ENCODE measurements at regions not wholly inside any gene's neighbourhood (a gene's known extent, or its start where the extent isn't known, plus 50 kb on each side); places are given as distances from the start of the nearest gene placed in this dataset.

- Histone ChIP-seq H3K9me3 (no peaks in the 10 kb centered on the region), H3K36me3 (ENCODE audit: insufficient read depth in 1 of 2, low read depth in 1 of 2) (no peaks in the 10 kb centered on the region), H3K27me3 (ENCODE audit: insufficient read depth in 3 of 3, low read length in 2 of 3) (no peaks in the 10 kb centered on the region), H3K27ac (no peak overlapping the region), H3K4me3 (no peak overlapping the region), H3K4me1 (no peaks in the 10 kb centered on the region)
- 66 to 76% (median 73%) methylated on average over 1 of the region's 1 CpG for WGBS, 3 donors
- ATAC-seq (no peak), DNase-seq (no peak)
- TF ChIP-seq, protein P1, sequence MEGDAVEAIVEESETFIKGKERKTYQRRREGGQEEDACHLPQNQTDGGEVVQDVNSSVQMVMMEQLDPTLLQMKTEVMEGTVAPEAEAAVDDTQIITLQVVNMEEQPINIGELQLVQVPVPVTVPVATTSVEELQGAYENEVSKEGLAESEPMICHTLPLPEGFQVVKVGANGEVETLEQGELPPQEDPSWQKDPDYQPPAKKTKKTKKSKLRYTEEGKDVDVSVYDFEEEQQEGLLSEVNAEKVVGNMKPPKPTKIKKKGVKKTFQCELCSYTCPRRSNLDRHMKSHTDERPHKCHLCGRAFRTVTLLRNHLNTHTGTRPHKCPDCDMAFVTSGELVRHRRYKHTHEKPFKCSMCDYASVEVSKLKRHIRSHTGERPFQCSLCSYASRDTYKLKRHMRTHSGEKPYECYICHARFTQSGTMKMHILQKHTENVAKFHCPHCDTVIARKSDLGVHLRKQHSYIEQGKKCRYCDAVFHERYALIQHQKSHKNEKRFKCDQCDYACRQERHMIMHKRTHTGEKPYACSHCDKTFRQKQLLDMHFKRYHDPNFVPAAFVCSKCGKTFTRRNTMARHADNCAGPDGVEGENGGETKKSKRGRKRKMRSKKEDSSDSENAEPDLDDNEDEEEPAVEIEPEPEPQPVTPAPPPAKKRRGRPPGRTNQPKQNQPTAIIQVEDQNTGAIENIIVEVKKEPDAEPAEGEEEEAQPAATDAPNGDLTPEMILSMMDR (IDR thresholded peaks at IDR 0.05) = no peak
- intact Hi-C loops (cut with DNase I) = loop anchor here in 1 of 2 donors (5.0 kb wide), 1 partner anchor 642 kb away; no protein-coding TSS in a partner anchor
Measured at GRCh38 chr4:43680421-43680820, 768.2 kb downstream of the KCTD8 start.

- H3K9me3 ChIP-seq = no peaks in the 10 kb centered on the region
- DNase-seq (no peak), ATAC-seq (no peak)
- no peak overlapping the region for H3K4me3 ChIP-seq
- TF ChIP-seq, protein P1 (IDR thresholded peaks at IDR 0.05) = no peak
- H3K27me3 ChIP-seq (ENCODE audit: insufficient read depth in 3 of 3, low read length in 2 of 3) = no peaks in the 10 kb centered on the region
- H3K27ac ChIP-seq = no peak overlapping the region
- intact Hi-C loops (cut with DNase I) = loop anchor here in 1 of 2 donors (5.0 kb wide), 1 partner anchor 640 kb away; no protein-coding TSS in a partner anchor
- H3K36me3 ChIP-seq (ENCODE audit: insufficient read depth in 1 of 2, low read depth in 1 of 2) = no peaks in the 10 kb centered on the region
- 65 to 68% (median 66%) methylated on average over 3 of the region's 3 CpGs for WGBS, 3 donors
- H3K4me1 ChIP-seq = no peaks in the 10 kb centered on the region
Measured at GRCh38 chr4:43682551-43682950, 766.1 kb downstream of the KCTD8 start.

DNA sequence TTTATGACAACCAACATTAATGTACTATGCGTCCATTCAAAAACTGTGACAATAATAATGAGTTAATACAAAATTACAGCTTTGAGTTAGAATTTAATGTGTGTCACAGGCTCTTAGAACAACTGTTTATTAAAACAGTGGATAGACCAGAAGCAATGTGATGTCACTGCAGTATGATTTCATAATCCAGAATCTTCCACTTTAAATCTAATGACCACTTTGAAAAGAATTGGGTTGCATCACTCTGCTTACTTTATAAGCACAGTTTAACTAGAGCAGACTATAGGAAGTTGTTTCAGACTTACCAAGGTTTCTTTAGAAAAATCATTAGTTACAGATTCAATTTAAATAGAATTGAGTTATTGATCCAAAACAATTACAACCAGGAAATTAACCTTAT, 758.5 kb downstream of the KCTD8 start:
- Histone ChIP-seq H3K4me1 (no peaks in the 10 kb centered on the region), H3K27ac (no peak overlapping the region), H3K4me3 (no peak overlapping the region), H3K9me3 (peaks cover 3% of the 10 kb centered on the region), H3K27me3 (ENCODE audit: insufficient read depth in 3 of 3, low read length in 2 of 3) (no peaks in the 10 kb centered on the region), H3K36me3 (ENCODE audit: insufficient read depth in 1 of 2, low read depth in 1 of 2) (no peaks in the 10 kb centered on the region)
- TF ChIP-seq, protein P1 (IDR thresholded peaks at IDR 0.05) = no peak
- intact Hi-C loops (cut with DNase I) = no loop called here
- ATAC-seq = no peak
- no peak for DNase-seq
- 90 to 98% (median 92%) methylated on average over 1 of the region's 1 CpG for WGBS, 3 donors

DNA sequence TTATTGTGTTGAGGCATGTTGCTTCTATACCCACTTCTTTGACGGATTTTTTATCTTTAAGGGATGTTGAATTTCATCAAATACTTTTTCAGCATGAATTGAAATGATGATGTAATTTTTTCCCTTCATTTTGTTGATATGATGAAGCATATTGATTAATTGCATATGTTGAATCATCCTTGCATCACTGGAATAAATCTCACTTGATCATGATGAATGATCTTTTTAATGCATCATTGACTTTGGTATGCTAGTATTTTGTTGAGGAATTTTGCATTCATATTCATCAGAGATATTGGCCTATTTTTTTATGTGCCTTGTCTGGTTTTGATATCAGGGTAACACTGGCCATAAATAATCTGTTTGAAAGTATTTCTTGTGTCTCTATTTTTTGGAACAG, 754.7 kb downstream of the KCTD8 start:
- peaks cover 2% of the 10 kb centered on the region for H3K9me3 ChIP-seq
- H3K27me3 ChIP-seq (ENCODE audit: insufficient read depth in 3 of 3, low read length in 2 of 3) = no peaks in the 10 kb centered on the region
- intact Hi-C loops (cut with DNase I) = no loop called here
- H3K4me1 ChIP-seq = no peaks in the 10 kb centered on the region
- TF ChIP-seq, protein P1 (IDR thresholded peaks at IDR 0.05) = no peak
- ATAC-seq (no peak), DNase-seq (no peak)
- H3K4me3 ChIP-seq = no peak overlapping the region
- 36 to 43% (median 38%) methylated on average over 1 of the region's 1 CpG for WGBS, 3 donors
- no peaks in the 10 kb centered on the region for H3K36me3 ChIP-seq (ENCODE audit: insufficient read depth in 1 of 2, low read depth in 1 of 2)
- H3K27ac ChIP-seq = no peak overlapping the region

DNA sequence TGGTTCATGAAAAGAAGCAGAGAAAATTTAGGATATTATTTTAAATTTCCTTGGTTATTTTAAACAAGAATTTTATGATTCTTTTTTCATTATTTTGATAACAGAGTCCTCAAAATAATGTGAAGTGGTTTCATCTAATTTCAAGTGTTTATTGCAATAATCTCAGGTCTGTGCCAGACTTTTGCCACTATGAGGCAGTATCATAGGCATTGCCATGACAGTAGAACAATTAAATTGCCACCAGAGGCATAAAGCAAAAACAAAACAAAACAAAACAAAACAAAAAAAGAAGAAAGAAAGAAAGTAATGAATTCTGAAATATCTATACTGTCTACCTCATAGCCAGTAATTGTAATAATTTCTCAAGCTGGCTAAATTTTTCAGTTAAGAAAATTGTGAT, 739.2 kb downstream of the KCTD8 start:
- DNase-seq = no peak
- H3K9me3 ChIP-seq = no peaks in the 10 kb centered on the region
- no peaks in the 10 kb centered on the region for H3K27me3 ChIP-seq (ENCODE audit: insufficient read depth in 3 of 3, low read length in 2 of 3)
- intact Hi-C loops (cut with DNase I) = no loop called here
- TF ChIP-seq, protein P1 (IDR thresholded peaks at IDR 0.05) = no peak
- no peak overlapping the region for H3K27ac ChIP-seq
- H3K4me1 ChIP-seq = no peaks in the 10 kb centered on the region
- no peak overlapping the region for H3K4me3 ChIP-seq
- no peak for ATAC-seq
- H3K36me3 ChIP-seq (ENCODE audit: insufficient read depth in 1 of 2, low read depth in 1 of 2) = no peaks in the 10 kb centered on the region
